Upper lobe of left lung (tissue), 6 donors: ENCODE measurements at regions not wholly inside any gene's neighbourhood (a gene's known extent, or its start where the extent isn't known, plus 50 kb on each side); places are given as distances from the start of the nearest gene placed in this dataset.

Experiments
- ATAC-seq, 2 donors: fragments of 200-7000 bp; cut with Tn5 transposase; one replicate each; pipeline ENCODE4 v1.9.1; 2022; ENCODE audit warnings: mild to moderate bottlenecking in 2 of 2, moderate library complexity in 2 of 2; ENCODE audit not compliant: low FRiP score in 2 of 2
- DNase-seq, 2 donors: peaks; one replicate each; pipeline ENCODE4 v3.0.0-alpha.2; 2019 to 2020
- H3K27ac ChIP-seq, 4 donors: fragments of 200-600 bp; sonication (generic); one replicate each; pipeline ENCODE4 v1.5.1; 2016 to 2019
- H3K27me3 ChIP-seq, 4 donors: fragments of 200-600 bp; sonication (generic); one replicate each; pipeline ENCODE4 v1.5.1; 2017 to 2019
- H3K36me3 ChIP-seq, 4 donors: fragments of 200-600 bp; sonication (generic); one replicate each; pipeline ENCODE4 v1.5.1; 2016 to 2019
- H3K4me1 ChIP-seq, 4 donors: fragments of 200-600 bp; sonication (generic); one replicate each; pipeline ENCODE4 v1.5.1; 2018 to 2019
- H3K4me3 ChIP-seq, 4 donors: fragments of 200-600 bp; sonication (generic); one replicate each; pipeline ENCODE4 v1.5.1; 2017 to 2019; ENCODE audit warnings: mild to moderate bottlenecking in 2 of 4, moderate library complexity in 1 of 4
- H3K9me3 ChIP-seq, 4 donors: fragments of 200-600 bp; sonication (generic); one replicate each; pipeline ENCODE4 v1.5.1; 2018 to 2019
- CTCF ChIP-seq, 6 experiments: fragments of 450-650 bp in 4 of 6; fragments of 200-600 bp in 2 of 6; sonication (generic) in 2 of 6; IDR thresholded peaks; one replicate each; pipeline ENCODE4 v1.5.1; 2016 to 2019; ENCODE audit warnings: antibody characterized with exemption in 6 of 6
- EP300 ChIP-seq, 4 donors: sonication (generic); formaldehyde crosslinking; IDR thresholded peaks; one replicate each; pipeline ENCODE4 v1.5.1; 2017; ENCODE audit warnings: antibody characterized with exemption in 4 of 4, control low read depth in 2 of 4
- POLR2A ChIP-seq, 4 donors: fragments of 450-650 bp; IDR thresholded peaks; one replicate each; pipeline ENCODE4 v1.5.1; 2016 to 2017; ENCODE audit warnings: antibody characterized with exemption in 4 of 4, mild to moderate bottlenecking in 2 of 4
- POLR2AphosphoS5 ChIP-seq, 2 donors: sonication (generic); formaldehyde crosslinking; IDR thresholded peaks; one replicate each; pipeline ENCODE4 v1.5.1; 2017; ENCODE audit warnings: antibody characterized with exemption in 2 of 2
- WGBS, 2 donors: methylation state at CpG; one replicate each; pipeline ENCODE4 v1.1.5; 2017 to 2018; 5-methylcytosine and 5-hydroxymethylcytosine counted together
- donor health status: DM: no; HTN: no; CAD: no; lungs with moderate emphysema.
- donor health status: DM: no; HTN: yes; CAD: no; lungs with severe emphysema.

GRCh38 chr2:126788113-126788512, 110.6 kb upstream of the TEX51 start:
- ATAC-seq, result no peak
- DNase-seq, result no peak
- no peaks in the 10 kb centered on the region for H3K36me3 ChIP-seq

GRCh38 chr2:126788652-126789051, 110.0 kb upstream of the TEX51 start:
- Histone ChIP-seq H3K9me3 (no peaks in the 10 kb centered on the region), H3K27ac (no peak overlapping the region), H3K4me1 (no peaks in the 10 kb centered on the region), H3K27me3 (no peaks in the 10 kb centered on the region), H3K36me3 (no peaks in the 10 kb centered on the region), H3K4me3 (no peak overlapping the region)
- no peak for ATAC-seq
- 78 to 79% methylated on average over 4 of the region's 4 CpGs for WGBS, 2 donors
- TF ChIP-seq POLR2AphosphoS5 (IDR thresholded peaks at IDR 0.05), result no peak
- TF ChIP-seq POLR2A (IDR thresholded peaks at IDR 0.05), result no peak
- DNase-seq, result no peak

More at GRCh38 chr2:126788113-126788512, 110.6 kb upstream of the TEX51 start:
- Histone ChIP-seq H3K4me3 (no peak overlapping the region), H3K9me3 (no peaks in the 10 kb centered on the region), H3K4me1 (no peaks in the 10 kb centered on the region), H3K27ac (no peak overlapping the region), H3K27me3 (no peaks in the 10 kb centered on the region)
- TF ChIP-seq CTCF (IDR thresholded peaks at IDR 0.05) (no peak), EP300 (IDR thresholded peaks at IDR 0.05) (no peak), POLR2A (IDR thresholded peaks at IDR 0.05) (no peak), POLR2AphosphoS5 (IDR thresholded peaks at IDR 0.05) (no peak)
- WGBS, 2 donors, result 81 to 100% methylated on average over 1 to 4 of the region's 4 CpGs

GRCh38 chr2:126790987-126791780, 107.5 kb upstream of the TEX51 start:
- Histone ChIP-seq H3K9me3 (no peaks in the 10 kb centered on the region), H3K27me3 (no peaks in the 10 kb centered on the region), H3K4me1 (no peaks in the 10 kb centered on the region), H3K27ac (no peak overlapping the region), H3K36me3 (no peaks in the 10 kb centered on the region), H3K4me3 (no peak overlapping the region)
- ATAC-seq (no peak), DNase-seq (no peak)
- TF ChIP-seq POLR2A (IDR thresholded peaks at IDR 0.05) (no peak), POLR2AphosphoS5 (IDR thresholded peaks at IDR 0.05) (no peak), CTCF (IDR thresholded peaks at IDR 0.05) (no peak), EP300 (IDR thresholded peaks at IDR 0.05) (no peak)
- WGBS, 2 donors, result 88 to 91% methylated on average over 18 of the region's 18 CpGs

GRCh38 chr2:126792186-126792585, 106.5 kb upstream of the TEX51 start:
- ATAC-seq (no peak), DNase-seq (no peak)
- Histone ChIP-seq H3K4me1 (no peaks in the 10 kb centered on the region), H3K4me3 (no peak overlapping the region), H3K9me3 (no peaks in the 10 kb centered on the region), H3K27me3 (no peaks in the 10 kb centered on the region), H3K27ac (no peak overlapping the region), H3K36me3 (no peaks in the 10 kb centered on the region)
- TF ChIP-seq POLR2A (IDR thresholded peaks at IDR 0.05) (no peak), CTCF (IDR thresholded peaks at IDR 0.05) (no peak), POLR2AphosphoS5 (IDR thresholded peaks at IDR 0.05) (no peak), EP300 (IDR thresholded peaks at IDR 0.05) (no peak)
- WGBS, 2 donors, result 69 to 84% methylated on average over 4 to 5 of the region's 5 CpGs

- Histone ChIP-seq H3K27me3 (no peaks in the 10 kb centered on the region), H3K27ac (no peak overlapping the region), H3K4me3 (no peak overlapping the region), H3K4me1 (no peaks in the 10 kb centered on the region), H3K36me3 (no peaks in the 10 kb centered on the region), H3K9me3 (no peaks in the 10 kb centered on the region)
- DNase-seq (no peak), ATAC-seq (no peak)
- 84 to 85% methylated on average over 4 of the region's 4 CpGs for WGBS, 2 donors
- TF ChIP-seq EP300 (IDR thresholded peaks at IDR 0.05) (no peak), CTCF (IDR thresholded peaks at IDR 0.05) (no peak), POLR2AphosphoS5 (IDR thresholded peaks at IDR 0.05) (no peak), POLR2A (IDR thresholded peaks at IDR 0.05) (no peak)
Measured at GRCh38 chr2:126792993-126793392, 105.7 kb upstream of the TEX51 start.
